GM19452 (cell line): ENCODE measurements at regions not wholly inside any gene's neighbourhood (a gene's known extent, or its start where the extent isn't known, plus 50 kb on each side); places are given as distances from the start of the nearest gene placed in this dataset.

ENCODE experiments used
- ATAC-seq: cut with Tn5 transposase; IDR thresholded peaks from one replicate; pipeline ENCODE4 v1.9.1; 2021; ENCODE audit not compliant: unreplicated experiment

- no peak for ATAC-seq
These were observed 191.9 kb downstream of the URB2 start for GRCh38 chr1:229817936-229818335.

- no peak for ATAC-seq
These were observed 193.0 kb downstream of the URB2 start for GRCh38 chr1:229819091-229819490.

- no peak for ATAC-seq
These were observed 196.0 kb downstream of the URB2 start for GRCh38 chr1:229822026-229822425.

- no peak for ATAC-seq
These were observed 199.0 kb downstream of the URB2 start for GRCh38 chr1:229825042-229825441.

- no peak for ATAC-seq
These were observed 202.4 kb downstream of the URB2 start for GRCh38 chr1:229828461-229828860.

GRCh38 chr1:229832695-229833094 lies 206.6 kb downstream of the URB2 start:
- no peak for ATAC-seq

GRCh38 chr1:229834230-229834629 lies 208.2 kb downstream of the URB2 start:
- no peak for ATAC-seq

GRCh38 chr1:229835226-229835625 lies 209.2 kb downstream of the URB2 start:
- no peak for ATAC-seq

GRCh38 chr1:229836324-229836723 lies 210.3 kb downstream of the URB2 start:
- no peak for ATAC-seq

- no peak for ATAC-seq
These were observed 212.2 kb downstream of the URB2 start for GRCh38 chr1:229838204-229838603.

- no peak for ATAC-seq
These were observed 213.8 kb downstream of the URB2 start for GRCh38 chr1:229839800-229840199.

GRCh38 chr1:229841230-229841629 lies 215.2 kb downstream of the URB2 start:
- no peak for ATAC-seq

- ATAC-seq = no peak
These were observed 216.5 kb downstream of the URB2 start for GRCh38 chr1:229842302-229843255.

- ATAC-seq = no peak
These were observed 217.7 kb downstream of the URB2 start for GRCh38 chr1:229843627-229844238.

GRCh38 chr1:229844675-229845074 lies 218.6 kb downstream of the URB2 start:
- no peak for ATAC-seq

- ATAC-seq = no peak
These were observed 219.5 kb downstream of the URB2 start for GRCh38 chr1:229845410-229846138.

- ATAC-seq = no peak
These were observed 220.3 kb downstream of the URB2 start for GRCh38 chr1:229846351-229846750.

GRCh38 chr1:229848752-229849677 lies 218.0 kb upstream of the GALNT2 start:
- no peak for ATAC-seq

- no peak for ATAC-seq
These were observed 215.5 kb upstream of the GALNT2 start for GRCh38 chr1:229851511-229851910.

GRCh38 chr1:229853751-229854150 lies 213.3 kb upstream of the GALNT2 start:
- ATAC-seq = no peak

- no peak for ATAC-seq
These were observed 212.4 kb upstream of the GALNT2 start for GRCh38 chr1:229854620-229855019.
